ENCODE measurements at regions not wholly inside any gene's neighbourhood (a gene's known extent, or its start where the extent isn't known, plus 50 kb on each side); places are given as distances from the start of the nearest gene placed in this dataset.

- no peak overlapping the region for H3K27ac ChIP-seq (replicated peaks)
- DNase-seq (ENCODE audit: low read depth in 1 of 2, low spot score in 1 of 2), result no peak
- H3K27me3 ChIP-seq (ENCODE audit: insufficient read depth, poor library complexity, severe bottlenecking), result no peaks in the 10 kb centered on the region
- TF ChIP-seq CTCF (IDR thresholded peaks at IDR 0.05; ENCODE audit: insufficient read depth, low read length), result no peak
- no peak for TF ChIP-seq SPI1 (IDR thresholded peaks at IDR 0.05; ENCODE audit: borderline replicate concordance, low read depth)
- no peak for TF ChIP-seq POLR2AphosphoS5 (IDR thresholded peaks at IDR 0.05; ENCODE audit: low read depth)
- TF ChIP-seq REST (IDR thresholded peaks at IDR 0.05; ENCODE audit: insufficient replicate concordance, low read depth), result no peak
- no peak for TF ChIP-seq GABPA (IDR thresholded peaks at IDR 0.05; ENCODE audit: low read depth)
- no peak overlapping the region for H3K4me3 ChIP-seq (replicated peaks; ENCODE audit: insufficient read depth, low read length)
Measured at GRCh38 chr16:88306411-88306810, 76.3 kb upstream of the ZNF469 start.

GRCh38 chr16:88306860-88307545 lies 75.8 kb upstream of the ZNF469 start:
- Histone ChIP-seq H3K27me3 (ENCODE audit: insufficient read depth, poor library complexity, severe bottlenecking) (no peaks in the 10 kb centered on the region), H3K4me3 (replicated peaks; ENCODE audit: insufficient read depth, low read length) (no peak overlapping the region), H3K27ac (replicated peaks) (no peak overlapping the region)
- TF ChIP-seq GABPA (IDR thresholded peaks at IDR 0.05; ENCODE audit: low read depth) (no peak), SPI1 (IDR thresholded peaks at IDR 0.05; ENCODE audit: borderline replicate concordance, low read depth) (no peak), POLR2AphosphoS5 (IDR thresholded peaks at IDR 0.05; ENCODE audit: low read depth) (no peak), REST (IDR thresholded peaks at IDR 0.05; ENCODE audit: insufficient replicate concordance, low read depth) (no peak), CTCF (IDR thresholded peaks at IDR 0.05; ENCODE audit: insufficient read depth, low read length) (no peak)
- no peak for DNase-seq (ENCODE audit: low read depth in 1 of 2, low spot score in 1 of 2)

- no peak for DNase-seq (ENCODE audit: low read depth in 1 of 2, low spot score in 1 of 2)
- no peaks in the 10 kb centered on the region for H3K27me3 ChIP-seq (ENCODE audit: insufficient read depth, poor library complexity, severe bottlenecking)
- no peak overlapping the region for H3K4me3 ChIP-seq (replicated peaks; ENCODE audit: insufficient read depth, low read length)
- H3K27ac ChIP-seq (replicated peaks), result no peak overlapping the region
- TF ChIP-seq SPI1 (IDR thresholded peaks at IDR 0.05; ENCODE audit: borderline replicate concordance, low read depth) (no peak), CTCF (IDR thresholded peaks at IDR 0.05; ENCODE audit: insufficient read depth, low read length) (no peak), POLR2AphosphoS5 (IDR thresholded peaks at IDR 0.05; ENCODE audit: low read depth) (no peak), REST (IDR thresholded peaks at IDR 0.05; ENCODE audit: insufficient replicate concordance, low read depth) (no peak), GABPA (IDR thresholded peaks at IDR 0.05; ENCODE audit: low read depth) (no peak)
Measured at GRCh38 chr16:88308441-88309173, 74.2 kb upstream of the ZNF469 start.
